ENCODE measurements at regions not wholly inside any gene's neighbourhood (a gene's known extent, or its start where the extent isn't known, plus 50 kb on each side); places are given as distances from the start of the nearest gene placed in this dataset.
"Not testable (repeated sequence)": the region's sequence is repeated elsewhere in the genome, so short reads cannot be mapped to it uniquely, and the experiment has no call there.

DNA sequence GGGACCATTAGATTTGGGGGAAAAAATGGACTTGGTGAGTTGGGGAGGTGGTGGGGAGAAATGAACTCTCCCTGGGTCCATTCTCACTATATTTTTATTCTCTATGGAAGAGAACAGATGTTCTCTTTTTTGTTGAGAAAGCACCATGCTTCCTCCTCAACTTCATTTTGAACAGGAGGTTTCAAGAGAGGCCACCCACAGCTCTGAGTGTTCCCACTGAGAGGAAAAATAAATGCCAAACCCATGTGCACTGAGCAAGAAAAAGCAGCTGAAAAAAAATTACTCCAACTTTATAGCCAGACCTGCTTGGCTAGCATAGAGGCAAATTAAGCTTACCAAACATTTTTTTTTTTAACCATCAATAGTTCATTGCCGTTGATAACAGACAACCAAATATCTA, 883.6 kb downstream of the KCNJ2 start:
- DNase-seq, result no peak

DNA sequence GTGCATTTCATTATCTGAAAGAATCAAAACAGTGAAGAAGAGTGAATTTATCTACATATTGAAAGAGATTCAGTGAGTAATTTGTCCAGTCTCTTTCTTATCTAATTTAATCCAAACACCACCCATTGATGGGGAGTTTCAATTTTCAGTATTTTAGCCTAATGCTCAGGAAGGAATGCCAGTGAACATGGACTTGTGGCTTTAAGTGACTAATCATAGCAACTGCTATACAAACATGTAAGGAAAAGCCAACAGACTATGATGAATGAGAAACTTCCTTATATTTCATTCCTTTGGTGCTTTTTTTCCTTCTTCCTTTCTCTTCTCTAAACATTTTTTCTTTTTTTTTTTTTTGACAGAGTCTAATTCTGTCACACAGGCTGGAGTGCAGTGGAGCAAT, 885.8 kb downstream of the KCNJ2 start:
- DNase-seq, result no peak

DNA sequence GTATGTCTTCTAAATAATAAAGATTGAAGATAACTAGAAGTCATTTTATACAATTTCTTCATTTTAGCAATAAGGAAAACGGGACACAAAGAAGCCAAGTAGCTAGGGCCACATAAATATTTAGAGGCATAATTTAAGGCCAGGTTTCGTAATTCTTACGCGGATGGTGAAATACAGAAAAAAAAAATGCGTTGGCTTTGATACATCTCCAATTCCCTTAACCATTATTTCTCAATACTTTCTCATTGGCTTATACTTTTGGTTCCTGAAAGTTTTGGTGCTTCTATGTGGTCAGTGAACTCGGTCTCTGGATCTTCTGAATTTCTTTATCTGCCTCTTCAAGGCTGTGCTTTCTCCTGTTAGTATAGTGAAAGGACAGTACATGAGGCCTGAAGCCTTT, 888.1 kb downstream of the KCNJ2 start:
- DNase-seq, result no peak

DNA sequence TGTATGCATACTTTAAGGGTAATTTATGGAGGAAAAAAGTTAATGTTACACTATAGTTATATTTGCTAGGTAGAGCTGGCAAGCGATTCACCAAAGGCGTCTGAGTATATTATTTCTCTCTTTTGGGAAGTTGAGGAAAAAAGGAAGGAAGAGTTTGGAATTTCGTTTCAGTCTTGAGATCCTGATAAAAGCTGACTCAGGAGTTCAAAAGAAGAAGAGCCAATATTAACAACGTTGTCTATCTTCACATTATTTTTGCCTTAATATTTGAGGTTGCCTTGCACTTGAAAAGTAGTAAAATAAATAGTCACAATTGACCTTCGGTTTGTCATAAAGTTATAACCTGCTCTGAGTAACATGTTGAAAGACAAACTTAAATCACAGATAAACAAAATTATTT, 888.6 kb downstream of the KCNJ2 start:
- DNase-seq, result no peak

DNA sequence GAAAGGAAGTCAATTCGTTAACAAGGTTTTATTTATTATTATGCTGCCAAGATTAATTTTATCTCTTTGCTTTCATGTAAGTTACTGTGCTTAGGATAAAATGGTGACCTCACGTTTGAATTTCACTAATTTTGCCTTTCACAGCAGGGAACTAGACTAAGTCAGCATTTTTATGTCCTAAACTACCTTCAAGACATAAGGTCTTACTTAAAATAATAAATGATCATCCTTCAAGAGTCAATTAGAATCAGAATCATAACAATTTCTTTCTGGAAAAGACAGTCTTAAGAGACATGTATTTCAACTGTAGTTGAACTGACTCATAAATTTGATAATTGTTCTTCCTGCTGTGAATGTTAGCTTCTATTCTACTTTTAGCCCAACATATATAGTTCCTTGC, 893.8 kb downstream of the KCNJ2 start:
- no peak for DNase-seq

DNA sequence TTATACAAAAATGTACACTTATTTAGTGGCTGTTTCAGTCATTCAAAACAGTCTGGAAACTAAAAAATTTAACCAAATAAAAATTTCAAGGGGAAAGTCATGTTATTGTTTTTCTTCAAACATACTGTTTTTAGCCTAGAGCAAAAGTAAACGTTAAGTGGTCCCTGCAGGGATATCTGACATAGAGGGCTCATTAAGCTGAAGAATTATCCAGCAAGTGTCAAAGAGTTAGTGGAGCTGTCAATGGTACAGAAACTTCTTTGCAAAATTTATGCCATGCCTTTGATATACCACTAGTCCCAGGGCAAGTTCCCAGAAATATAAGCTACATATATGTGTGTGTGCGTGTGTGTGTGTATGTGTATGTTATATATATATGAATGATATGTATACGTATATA, 894.2 kb downstream of the KCNJ2 start:
- no peak for DNase-seq

DNA sequence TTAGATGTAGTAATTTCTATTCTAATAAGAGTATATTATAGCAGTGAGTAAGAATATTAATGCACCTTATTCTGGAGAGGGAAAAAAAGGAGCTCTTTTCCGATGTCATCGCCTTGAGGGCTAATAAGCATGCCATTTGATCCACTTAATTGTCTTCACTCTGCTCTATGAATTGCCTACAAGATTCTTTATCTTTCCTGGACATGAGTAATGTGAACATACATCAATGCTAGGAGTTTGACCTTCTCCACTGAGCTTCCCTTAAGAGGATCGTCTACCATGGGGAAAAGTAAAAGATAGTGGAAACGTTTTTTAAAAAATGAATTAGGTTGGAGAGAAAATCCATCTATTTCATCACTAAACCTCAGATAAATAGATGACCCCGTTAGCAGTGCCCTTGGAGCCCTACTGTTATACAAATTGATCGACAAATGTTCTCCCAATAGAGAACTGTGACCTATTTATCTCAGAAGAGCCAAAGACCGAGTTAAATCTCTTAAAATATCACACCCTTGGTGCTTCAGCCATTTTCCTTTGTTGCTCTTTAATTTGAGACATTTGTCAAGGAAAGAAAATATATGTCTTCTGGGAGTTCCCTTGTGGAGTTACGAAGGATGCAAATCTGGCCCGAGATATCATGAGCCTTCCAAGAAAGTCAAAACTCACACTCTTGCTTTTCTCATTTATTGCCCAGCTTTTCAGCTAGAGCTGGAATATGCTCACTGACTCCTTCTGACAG, 898.5 kb downstream of the KCNJ2 start:
- no peak for DNase-seq

DNA sequence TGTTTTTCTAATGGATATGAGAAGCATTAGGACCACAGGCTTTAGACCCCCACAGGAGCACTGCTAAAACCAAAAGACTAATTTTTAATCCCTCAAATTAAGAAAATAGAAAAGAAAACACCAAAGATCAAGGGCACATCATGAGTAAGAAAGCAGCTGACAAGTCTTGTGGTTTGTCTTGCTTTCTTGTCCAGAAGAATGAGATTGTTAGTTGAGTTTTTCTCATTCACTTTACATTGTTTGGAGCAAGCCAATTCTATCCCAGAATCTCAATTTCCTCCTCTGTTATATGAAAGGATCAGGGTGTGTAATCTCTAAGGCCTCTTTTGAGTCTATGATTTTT, 899.0 kb downstream of the KCNJ2 start:
- no peak for DNase-seq

DNA sequence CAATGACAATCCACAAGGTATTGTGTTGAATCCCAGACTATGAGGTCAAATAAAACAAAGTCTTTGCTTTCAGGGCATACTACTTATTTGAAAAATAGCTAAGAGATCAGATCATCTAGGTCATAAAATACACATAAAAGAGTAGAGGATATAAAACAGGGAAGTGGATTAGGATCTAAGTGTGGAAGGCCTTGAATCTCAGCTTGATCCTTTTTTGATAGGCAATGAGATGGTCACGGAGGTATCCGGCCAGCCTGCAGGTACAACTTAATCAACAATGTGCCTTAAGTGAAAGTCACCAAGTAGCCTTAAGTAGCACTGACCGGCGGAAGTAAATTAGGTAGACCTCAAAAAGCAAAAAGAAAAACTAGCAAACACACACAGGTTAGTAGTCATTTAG, 901.7 kb downstream of the KCNJ2 start:
- no peak for DNase-seq

DNA sequence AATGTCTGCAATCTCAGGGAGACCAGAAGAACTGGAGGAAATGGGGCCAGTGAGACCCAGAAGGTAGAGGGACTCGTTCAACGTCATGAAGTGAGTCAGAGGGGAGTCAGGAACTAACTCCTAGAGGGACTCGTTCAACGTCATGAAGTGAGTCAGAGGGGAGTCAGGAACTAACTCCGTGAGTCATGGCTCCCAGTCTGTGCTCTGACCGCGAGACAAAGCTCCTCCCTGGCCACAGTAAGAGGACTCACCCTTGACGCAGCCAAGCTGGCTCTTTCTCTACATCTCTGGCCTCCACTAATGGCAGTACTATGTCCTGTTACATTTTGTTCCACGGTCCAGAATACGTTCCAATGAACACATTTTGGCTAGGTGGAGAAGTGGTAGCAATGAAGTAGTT, 902.5 kb downstream of the KCNJ2 start:
- no peak for DNase-seq

DNA sequence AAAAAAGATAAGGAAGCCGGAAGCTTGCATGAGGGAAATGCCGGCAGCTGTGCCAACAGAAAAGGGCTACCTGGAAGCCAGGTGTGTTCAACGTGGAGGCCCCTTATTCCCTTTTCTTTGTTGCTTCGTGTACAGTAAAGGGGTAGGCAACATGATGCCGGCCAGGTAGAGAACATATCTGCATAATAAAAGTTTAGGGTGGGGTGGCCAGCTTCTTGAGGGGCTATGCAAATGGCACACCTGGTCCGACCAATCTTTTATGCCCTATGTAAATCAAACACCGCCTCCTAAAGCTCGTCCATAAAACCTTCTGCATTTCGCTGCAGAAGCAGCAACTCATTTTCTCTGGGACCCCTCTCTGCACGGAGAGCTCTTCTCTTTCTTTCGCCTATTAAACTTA, 911.6 kb downstream of the KCNJ2 start:
- DNase-seq, result no peak

DNA sequence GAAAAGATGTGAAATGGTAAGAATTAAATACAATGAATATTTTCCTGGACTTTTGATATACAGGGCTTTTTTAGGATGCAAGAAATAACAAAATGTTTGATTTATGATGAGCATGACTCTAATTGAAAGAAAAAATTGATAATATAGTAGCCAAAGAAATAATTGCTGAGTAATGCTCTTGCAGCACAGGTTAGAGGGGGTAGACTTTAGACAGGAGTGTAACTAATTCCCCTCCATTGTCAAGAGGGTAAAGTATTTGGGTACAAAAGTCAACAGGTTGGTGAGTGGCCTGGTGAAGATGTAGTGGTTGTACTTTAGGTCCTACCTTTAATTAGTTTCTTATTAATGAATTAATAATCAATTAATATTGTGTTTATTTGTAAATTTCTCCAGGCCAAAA, 912.3 kb downstream of the KCNJ2 start:
- no peak for DNase-seq

DNA sequence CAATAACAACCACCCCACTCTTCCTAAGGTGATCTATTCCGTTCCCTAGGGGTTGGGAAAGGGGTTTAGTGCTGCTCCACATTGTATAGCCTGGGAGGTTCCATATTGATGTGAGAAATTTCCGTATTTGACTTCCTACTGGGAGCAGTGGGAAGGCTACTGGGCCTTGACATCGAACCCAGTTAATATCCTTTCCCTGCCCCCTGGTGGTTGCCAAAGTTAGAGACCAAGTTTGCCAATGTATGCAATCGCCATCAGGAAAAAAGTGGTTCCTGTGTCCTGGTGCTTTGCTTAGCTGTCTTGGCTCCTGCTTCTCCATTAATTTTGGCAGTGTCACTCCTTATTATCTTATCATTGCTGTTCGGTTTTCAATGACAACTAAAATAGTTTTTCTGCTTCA, 914.9 kb downstream of the KCNJ2 start:
- DNase-seq, result no peak

DNA sequence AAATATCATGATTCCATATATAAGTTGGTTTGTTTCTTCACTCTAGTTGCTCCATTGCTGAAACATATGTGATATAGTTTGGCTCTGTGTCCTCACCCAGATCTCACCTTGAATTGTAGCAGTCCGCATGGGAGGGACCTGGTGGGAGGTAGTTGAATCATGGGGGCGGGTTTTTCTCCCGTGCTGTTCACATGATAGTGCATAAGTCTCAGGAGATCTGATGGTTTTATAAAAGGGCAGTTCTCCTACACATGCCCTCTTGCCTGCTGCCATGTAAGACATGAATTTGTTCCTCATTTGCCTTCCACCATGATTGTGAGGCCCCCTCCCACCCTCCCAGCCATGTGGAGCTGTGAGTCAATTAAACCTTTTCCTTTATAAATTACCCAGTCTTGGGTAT, 915.5 kb downstream of the KCNJ2 start:
- DNase-seq, result no peak

DNA sequence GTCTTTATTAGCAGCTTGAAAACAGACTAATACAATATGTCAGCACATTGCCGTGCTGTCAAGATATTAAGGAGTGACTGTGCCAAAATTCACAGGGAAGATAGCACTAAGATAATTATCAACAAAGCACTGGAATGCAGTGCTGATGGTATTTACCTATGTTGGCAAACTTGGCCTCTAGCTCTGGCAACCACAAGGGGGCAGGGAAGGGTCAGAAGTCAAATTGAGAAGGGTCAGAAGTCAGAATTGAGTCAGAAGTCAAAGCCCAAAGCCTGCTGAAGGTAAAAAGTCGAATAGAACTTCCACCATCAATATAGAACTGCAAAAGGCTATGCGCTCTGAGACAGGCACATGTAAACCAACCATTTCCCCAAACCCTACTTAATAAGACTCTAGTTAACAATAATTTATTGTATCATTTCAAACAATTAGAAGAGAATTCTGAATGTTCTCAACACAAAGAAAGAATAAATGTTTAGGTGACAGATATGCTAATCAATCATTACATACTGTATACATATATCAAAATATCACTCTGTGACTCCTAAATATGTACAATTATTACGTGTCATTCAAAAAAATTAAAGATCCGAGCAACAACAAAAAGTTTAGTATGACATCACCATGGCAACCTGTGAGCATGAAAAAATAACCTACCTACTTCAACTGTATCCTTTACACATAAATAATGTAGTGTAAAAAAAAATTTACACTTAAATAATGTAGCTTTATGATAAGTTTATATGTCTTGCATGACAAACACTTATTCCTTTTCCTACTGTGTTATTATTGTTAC, 916.1 kb downstream of the KCNJ2 start:
- DNase-seq, result no peak

DNA sequence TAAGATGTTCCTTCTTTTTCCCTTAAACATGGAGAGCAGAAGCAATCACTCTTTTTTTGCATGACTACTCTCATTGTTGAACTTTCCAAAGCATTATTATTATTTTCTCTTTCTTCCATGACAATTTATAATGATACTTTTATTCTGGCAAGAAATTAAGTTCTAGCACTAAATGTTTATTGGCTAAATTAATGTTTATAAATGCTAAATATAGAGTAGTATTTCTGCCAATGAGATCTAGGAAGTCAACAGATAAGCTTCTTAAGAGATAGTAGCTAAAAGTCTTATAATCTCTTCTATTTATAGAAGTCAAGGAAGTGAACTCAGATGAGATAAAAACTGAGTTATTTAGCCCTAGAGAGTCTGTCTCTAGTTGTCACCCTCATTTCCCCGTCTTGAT, 920.1 kb downstream of the KCNJ2 start:
- DNase-seq, result no peak

DNA sequence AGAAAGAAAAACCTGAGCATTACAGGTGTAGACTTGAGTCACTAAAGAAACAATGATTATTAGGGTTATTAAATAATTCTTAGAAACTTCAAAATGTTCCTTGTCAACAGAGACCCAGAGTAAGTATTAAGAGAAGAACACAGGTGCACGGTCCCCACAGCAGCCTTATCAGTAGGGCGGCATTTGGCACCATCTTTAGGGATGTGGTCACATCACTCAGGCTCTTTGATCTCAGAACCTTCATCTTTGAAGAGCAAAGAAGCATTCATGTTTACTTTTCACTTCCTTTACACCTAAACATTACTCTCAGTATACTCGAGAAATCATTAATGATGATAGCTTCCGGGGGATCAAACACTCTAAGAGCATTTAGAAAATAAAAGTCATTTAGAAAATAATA, 928.7 kb downstream of the KCNJ2 start:
- DNase-seq, result no peak

DNA sequence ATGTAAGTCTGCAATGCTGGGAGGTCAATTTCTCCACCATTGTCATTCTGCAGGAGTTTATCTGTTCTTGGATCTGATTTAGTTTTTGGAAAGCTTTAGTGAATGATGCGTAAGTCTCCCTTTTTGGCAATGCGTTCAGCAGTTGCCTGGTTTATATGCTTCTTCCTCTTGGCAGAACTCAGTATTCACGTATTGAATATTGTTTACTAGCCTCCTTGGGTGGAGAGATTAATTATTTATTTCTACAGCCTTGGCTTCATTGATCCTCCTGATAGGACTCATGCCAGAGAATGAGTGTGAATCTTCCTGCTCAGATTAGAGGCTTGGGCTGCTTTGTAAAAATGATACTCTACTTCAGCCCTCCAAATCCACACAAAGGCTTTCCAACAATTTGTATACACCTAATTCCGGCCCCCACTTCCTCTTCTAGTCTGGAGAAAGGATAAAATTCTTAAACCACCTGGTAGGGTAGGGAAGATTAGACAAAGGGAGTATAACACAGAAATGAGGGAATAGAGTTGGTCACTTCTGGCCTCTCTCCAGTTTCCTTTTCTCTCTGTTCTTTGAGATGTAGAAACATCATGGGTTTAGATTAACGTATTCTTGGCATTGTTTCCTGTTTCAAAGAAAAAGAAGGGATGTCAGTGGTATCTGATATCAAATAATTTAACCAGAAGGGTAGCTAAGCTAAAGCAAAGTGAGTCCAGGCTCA, 929.8 kb downstream of the KCNJ2 start:
- no peak for DNase-seq

DNA sequence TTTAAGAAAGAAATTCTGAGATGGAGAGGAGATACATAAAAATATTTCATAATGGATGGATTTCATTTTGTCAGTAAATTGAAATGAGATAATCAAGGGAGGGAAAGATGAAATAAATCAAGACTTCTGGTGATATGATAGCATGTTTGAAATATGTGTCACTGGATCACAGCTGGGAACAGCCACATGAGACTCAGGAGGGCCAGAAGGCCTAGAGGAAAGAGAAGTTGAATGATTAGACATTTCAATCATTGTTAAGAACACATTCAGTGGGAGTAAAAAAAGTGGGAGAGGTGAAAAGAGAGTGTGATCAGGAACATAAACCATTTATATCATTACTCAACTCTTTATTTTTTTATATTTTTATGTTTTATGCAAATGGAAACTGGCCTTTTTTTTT, 933.4 kb downstream of the KCNJ2 start:
- DNase-seq, result no peak

DNA sequence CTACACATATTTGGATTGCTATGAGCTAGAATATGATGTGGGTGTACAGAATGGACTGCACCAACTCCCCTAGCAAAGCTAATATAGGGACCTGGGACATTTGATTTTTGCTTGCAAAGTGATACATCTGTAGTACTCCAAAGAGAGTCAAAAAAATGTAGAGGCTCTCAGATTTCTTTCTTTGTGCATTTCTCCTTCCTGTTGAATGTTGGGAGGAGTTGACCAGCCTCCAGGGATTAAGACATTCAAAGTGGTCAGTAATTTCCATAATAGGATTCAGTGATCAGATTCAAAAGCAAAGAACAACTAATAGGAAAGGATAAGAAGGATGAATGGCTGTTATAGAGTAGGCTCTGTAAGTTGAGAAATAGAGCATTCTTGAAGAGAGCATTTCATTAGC, 934.9 kb downstream of the KCNJ2 start:
- DNase-seq, result no peak

DNA sequence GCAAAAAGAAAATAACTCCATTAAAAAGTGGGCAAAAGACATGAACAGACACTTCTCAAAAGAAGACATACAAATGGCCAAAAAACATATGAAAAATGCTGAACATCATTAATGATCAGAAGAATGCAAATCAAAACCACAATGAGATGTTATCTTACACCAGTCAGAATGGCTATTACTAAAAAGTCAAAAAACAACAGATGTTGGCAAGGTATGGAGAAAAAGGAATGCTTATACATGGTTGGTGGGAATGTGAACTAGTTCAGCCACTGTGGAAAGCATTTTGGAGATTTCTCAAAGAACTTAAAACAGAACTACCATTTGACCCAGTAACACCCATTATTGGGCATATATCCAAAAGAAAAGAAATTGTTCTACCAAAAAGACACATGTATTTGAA, 936.7 kb downstream of the KCNJ2 start:
- DNase-seq, result not testable (repeated sequence)

DNA sequence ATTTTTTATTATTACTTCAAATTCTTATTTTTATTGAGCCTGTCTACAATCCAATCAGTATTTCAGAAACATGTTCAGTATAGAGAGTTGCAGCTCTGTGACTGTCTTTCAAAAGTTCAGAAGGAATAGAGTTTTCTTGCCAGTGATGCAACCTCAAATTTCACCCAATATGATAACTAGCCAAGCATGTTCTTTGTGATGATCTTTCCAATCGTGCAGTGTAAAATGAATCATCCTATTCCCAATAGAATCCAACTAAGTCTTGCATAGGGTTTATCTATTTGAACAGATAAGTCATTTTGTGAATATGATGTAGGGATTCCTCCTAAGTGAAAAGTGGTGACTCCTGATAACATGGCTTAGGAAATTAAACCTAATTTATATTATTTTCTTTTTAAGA, 937.8 kb downstream of the KCNJ2 start:
- DNase-seq, result no peak

DNA sequence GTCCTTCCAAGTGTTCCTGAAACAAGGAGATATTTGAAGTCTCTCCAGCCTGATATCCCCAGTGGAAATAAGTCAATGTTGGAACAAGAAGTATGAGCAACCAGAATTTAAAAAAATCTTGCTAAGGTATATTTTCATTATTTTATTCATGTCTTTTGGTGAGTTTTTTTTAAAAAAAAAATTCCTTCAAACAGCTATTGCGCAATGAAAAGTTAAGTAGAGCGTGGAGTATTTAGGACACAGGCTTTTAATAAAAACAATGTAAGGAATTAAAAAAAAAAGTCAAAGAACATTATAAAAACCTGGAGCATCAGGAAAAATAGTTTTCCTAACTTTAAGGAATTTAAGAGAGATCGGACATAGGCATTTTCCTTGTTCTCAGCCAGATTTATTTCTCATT, 940.4 kb downstream of the KCNJ2 start:
- DNase-seq, result no peak

DNA sequence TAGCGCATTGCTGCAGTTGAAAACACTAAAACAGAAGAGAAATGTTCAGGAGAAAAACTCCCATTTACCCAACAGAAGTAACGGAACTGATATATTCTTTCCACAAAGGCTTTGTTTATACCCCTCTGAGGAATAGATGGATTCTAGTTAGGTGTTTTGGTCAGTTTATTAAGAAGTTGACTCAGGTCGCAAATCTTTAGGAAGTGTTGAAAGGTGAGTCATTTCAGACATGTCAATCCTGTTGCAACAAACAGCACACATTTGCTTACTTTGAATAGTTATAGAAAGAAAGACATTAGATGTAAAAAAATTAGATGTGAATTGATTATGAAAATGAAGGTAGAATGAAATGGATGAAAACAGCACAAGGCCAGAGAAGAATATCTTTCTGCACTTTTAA, 941.0 kb downstream of the KCNJ2 start:
- no peak for DNase-seq

All from NCI-H1048 (cell line).